ENCODE measurements at regions not wholly inside any gene's neighbourhood (a gene's known extent, or its start where the extent isn't known, plus 50 kb on each side); places are given as distances from the start of the nearest gene placed in this dataset.

- H3K27ac ChIP-seq, result no peak overlapping the region
These were observed 371.4 kb downstream of the OSR1 start for GRCh38 chr2:18987016-18987415.

GRCh38 chr2:18986046-18986445 is 372.4 kb downstream of the OSR1 start:
- no peak overlapping the region for H3K9ac ChIP-seq
- H2AFZ ChIP-seq (ENCODE audit: low read depth), result no peak overlapping the region
- no peaks in the 10 kb centered on the region for H3K27me3 ChIP-seq (ENCODE audit: insufficient read depth, low read depth)
- H3K36me3 ChIP-seq (ENCODE audit: insufficient read depth), result no peaks in the 10 kb centered on the region
- no peak for TF ChIP-seq CTCF (conservative IDR thresholded peaks at IDR 0.05; ENCODE audit: low read depth, low read length)
- H3K79me2 ChIP-seq (ENCODE audit: insufficient read depth, low read depth), result no peaks in the 10 kb centered on the region
- no peaks in the 10 kb centered on the region for H4K20me1 ChIP-seq (ENCODE audit: insufficient read depth)
- no peak overlapping the region for H3K4me2 ChIP-seq
- no peak overlapping the region for H3K4me3 ChIP-seq (IDR thresholded peaks at IDR 0.05; ENCODE audit: insufficient read depth, low read depth, low read length)
- no peak overlapping the region for H3K27ac ChIP-seq
- no peaks in the 10 kb centered on the region for H3K4me1 ChIP-seq (ENCODE audit: low read depth, poor library complexity, severe bottlenecking)

More at GRCh38 chr2:18987016-18987415, 371.4 kb downstream of the OSR1 start:
- H3K4me1 ChIP-seq (ENCODE audit: low read depth, poor library complexity, severe bottlenecking), result no peaks in the 10 kb centered on the region
- no peak overlapping the region for H3K9ac ChIP-seq
- no peaks in the 10 kb centered on the region for H3K27me3 ChIP-seq (ENCODE audit: insufficient read depth, low read depth)
- H3K79me2 ChIP-seq (ENCODE audit: insufficient read depth, low read depth), result no peaks in the 10 kb centered on the region
- TF ChIP-seq CTCF (conservative IDR thresholded peaks at IDR 0.05; ENCODE audit: low read depth, low read length), result no peak
- H3K4me2 ChIP-seq, result no peak overlapping the region
- H4K20me1 ChIP-seq (ENCODE audit: insufficient read depth), result no peaks in the 10 kb centered on the region
- no peaks in the 10 kb centered on the region for H3K36me3 ChIP-seq (ENCODE audit: insufficient read depth)
- no peak overlapping the region for H2AFZ ChIP-seq (ENCODE audit: low read depth)
- no peak overlapping the region for H3K4me3 ChIP-seq (IDR thresholded peaks at IDR 0.05; ENCODE audit: insufficient read depth, low read depth, low read length)

GRCh38 chr2:18980786-18981430 is 377.5 kb downstream of the OSR1 start:
- H2AFZ ChIP-seq (ENCODE audit: low read depth), result no peak overlapping the region
- H3K4me2 ChIP-seq, result no peak overlapping the region
- H3K36me3 ChIP-seq (ENCODE audit: insufficient read depth), result no peaks in the 10 kb centered on the region
- no peaks in the 10 kb centered on the region for H3K27me3 ChIP-seq (ENCODE audit: insufficient read depth, low read depth)
- no peak overlapping the region for H3K27ac ChIP-seq
- no peak for TF ChIP-seq CTCF (conservative IDR thresholded peaks at IDR 0.05; ENCODE audit: low read depth, low read length)
- no peaks in the 10 kb centered on the region for H3K4me1 ChIP-seq (ENCODE audit: low read depth, poor library complexity, severe bottlenecking)
- no peaks in the 10 kb centered on the region for H4K20me1 ChIP-seq (ENCODE audit: insufficient read depth)
- no peak overlapping the region for H3K9ac ChIP-seq
- H3K79me2 ChIP-seq (ENCODE audit: insufficient read depth, low read depth), result no peaks in the 10 kb centered on the region
- no peak overlapping the region for H3K4me3 ChIP-seq (IDR thresholded peaks at IDR 0.05; ENCODE audit: insufficient read depth, low read depth, low read length)

GRCh38 chr2:18980104-18980785 is 378.2 kb downstream of the OSR1 start:
- no peak overlapping the region for H2AFZ ChIP-seq (ENCODE audit: low read depth)
- no peaks in the 10 kb centered on the region for H4K20me1 ChIP-seq (ENCODE audit: insufficient read depth)
- no peaks in the 10 kb centered on the region for H3K36me3 ChIP-seq (ENCODE audit: insufficient read depth)
- no peak overlapping the region for H3K4me3 ChIP-seq (IDR thresholded peaks at IDR 0.05; ENCODE audit: insufficient read depth, low read depth, low read length)
- no peaks in the 10 kb centered on the region for H3K27me3 ChIP-seq (ENCODE audit: insufficient read depth, low read depth)
- H3K4me1 ChIP-seq (ENCODE audit: low read depth, poor library complexity, severe bottlenecking), result no peaks in the 10 kb centered on the region
- H3K9ac ChIP-seq, result no peak overlapping the region
- H3K4me2 ChIP-seq, result no peak overlapping the region
- H3K79me2 ChIP-seq (ENCODE audit: insufficient read depth, low read depth), result no peaks in the 10 kb centered on the region
- H3K27ac ChIP-seq, result no peak overlapping the region
- TF ChIP-seq CTCF (conservative IDR thresholded peaks at IDR 0.05; ENCODE audit: low read depth, low read length), result no peak
